ENCODE measurements at regions not wholly inside any gene's neighbourhood (a gene's known extent, or its start where the extent isn't known, plus 50 kb on each side); places are given as distances from the start of the nearest gene placed in this dataset.

- TF ChIP-seq CTCF (CRISPR knock-in tag; IDR thresholded peaks at IDR 0.05): no peak
- TF ChIP-seq YY1 (IDR thresholded peaks at IDR 0.05; ENCODE audit: insufficient read depth, insufficient replicate concordance, low read depth, low read length): no peak
- TF ChIP-seq MED1 (CRISPR knock-in tag; IDR thresholded peaks at IDR 0.05): no peak
- TF ChIP-seq NBN (conservative IDR thresholded peaks at IDR 0.05): no peak
- no peak for TF ChIP-seq GABPB1 (CRISPR knock-in tag; IDR thresholded peaks at IDR 0.05)
Measured at GRCh38 chr1:242736611-242737010, 212.1 kb upstream of the PLD5 start.
